OCI-LY1 (cell line): ENCODE measurements at regions not wholly inside any gene's neighbourhood (a gene's known extent, or its start where the extent isn't known, plus 50 kb on each side); places are given as distances from the start of the nearest gene placed in this dataset.

ENCODE experiments used
- H2AFZ ChIP-seq: fragments of 200-600 bp; sonication (generic), shearing (Covaris generic); 2 replicates; pipeline ENCODE4 v1.6.0; 2014; ENCODE audit warnings: antibody characterized with exemption, mild to moderate bottlenecking, low read length
- H3F3A ChIP-seq: fragments of 200-600 bp; sonication (generic), shearing (Covaris generic); 2 replicates; pipeline ENCODE4 v1.6.0; 2014; ENCODE audit warnings: mild to moderate bottlenecking, antibody characterized with exemption, low read length, moderate library complexity; ENCODE audit not compliant: insufficient read depth
- H3K27ac ChIP-seq: fragments of 200-600 bp; sonication (generic); 2 replicates; pipeline ENCODE4 v1.5.1; 2014; ENCODE audit warnings: low read length, mixed run types, mild to moderate bottlenecking, low read depth; ENCODE audit not compliant: poor library complexity, severe bottlenecking
- H3K27me3 ChIP-seq: fragments of 200-600 bp; sonication (generic); 2 replicates; pipeline ENCODE4 v1.6.0; 2014; ENCODE audit warnings: antibody characterized with exemption, mild to moderate bottlenecking, low read length, moderate library complexity; ENCODE audit not compliant: insufficient read depth
- H3K36me3 ChIP-seq: fragments of 200-600 bp; sonication (generic); 2 replicates; pipeline ENCODE4 v1.6.1; 2014; ENCODE audit warnings: mild to moderate bottlenecking, antibody characterized with exemption, low read length, moderate library complexity, mixed read lengths; ENCODE audit not compliant: insufficient read depth
- H3K4me1 ChIP-seq: fragments of 200-600 bp; sonication (generic); 2 replicates; pipeline ENCODE4 v1.5.1; 2014; ENCODE audit warnings: mild to moderate bottlenecking, low read length, moderate library complexity; ENCODE audit not compliant: insufficient read depth, severe bottlenecking
- H3K4me2 ChIP-seq: fragments of 200-600 bp; sonication (generic), shearing (Covaris generic); 2 replicates; pipeline ENCODE4 v1.6.1; 2014; ENCODE audit warnings: low read length
- H3K4me3 ChIP-seq: fragments of 200-600 bp; sonication (generic); 2 replicates; pipeline ENCODE4 v1.5.1; 2014; ENCODE audit warnings: low read length, low read depth, mild to moderate bottlenecking, mixed read lengths; ENCODE audit not compliant: poor library complexity, severe bottlenecking
- H3K79me2 ChIP-seq: fragments of 200-600 bp; shearing (Covaris generic); 2 replicates; pipeline ENCODE4 v1.6.1; 2016; ENCODE audit warnings: mixed run types, low read length, mixed read lengths; ENCODE audit not compliant: insufficient read depth
- H3K9ac ChIP-seq: fragments of 200-600 bp; sonication (generic), shearing (Covaris generic); 2 replicates; pipeline ENCODE4 v1.6.1; 2014; ENCODE audit warnings: mild to moderate bottlenecking, low read length, mixed read lengths
- H3K9me2 ChIP-seq: fragments of 200-600 bp; sonication (generic), shearing (Covaris generic); 2 replicates; pipeline ENCODE4 v1.6.1; 2014; ENCODE audit warnings: low read depth, mild to moderate bottlenecking, low read length, mixed read lengths
- H3K9me3 ChIP-seq: fragments of 200-600 bp; shearing (Covaris generic); 2 replicates; pipeline ENCODE4 v1.6.1; 2014; ENCODE audit warnings: low read length, mixed read lengths
- H4K20me1 ChIP-seq: fragments of 200-600 bp; sonication (generic), shearing (Covaris generic); 2 replicates; pipeline ENCODE4 v1.6.0; 2016; ENCODE audit warnings: mild to moderate bottlenecking, low read length; ENCODE audit not compliant: insufficient read depth
- EZH2 ChIP-seq: fragments of 200-600 bp; sonication (generic), shearing (Covaris generic); IDR thresholded peaks from 2 replicates; pipeline ENCODE4 v1.8.0; 2017; ENCODE audit warnings: borderline replicate concordance, mixed run types, mild to moderate bottlenecking, antibody characterized with exemption, low read length, moderate library complexity, mixed read lengths
- TF ChIP-seq, protein P1 (sequence below): fragments of 200-600 bp; sonication (generic), shearing (Covaris generic); IDR thresholded peaks from 2 replicates; pipeline ENCODE4 v1.5.1; 2017; ENCODE audit warnings: mild to moderate bottlenecking, antibody characterized with exemption, low read length, moderate library complexity, mixed read lengths

- H3K27me3 ChIP-seq, result no peaks in the 10 kb centered on the region
Measured at GRCh38 chr6:134449004-134449403, 131.1 kb upstream of the SGK1 start.

DNA sequence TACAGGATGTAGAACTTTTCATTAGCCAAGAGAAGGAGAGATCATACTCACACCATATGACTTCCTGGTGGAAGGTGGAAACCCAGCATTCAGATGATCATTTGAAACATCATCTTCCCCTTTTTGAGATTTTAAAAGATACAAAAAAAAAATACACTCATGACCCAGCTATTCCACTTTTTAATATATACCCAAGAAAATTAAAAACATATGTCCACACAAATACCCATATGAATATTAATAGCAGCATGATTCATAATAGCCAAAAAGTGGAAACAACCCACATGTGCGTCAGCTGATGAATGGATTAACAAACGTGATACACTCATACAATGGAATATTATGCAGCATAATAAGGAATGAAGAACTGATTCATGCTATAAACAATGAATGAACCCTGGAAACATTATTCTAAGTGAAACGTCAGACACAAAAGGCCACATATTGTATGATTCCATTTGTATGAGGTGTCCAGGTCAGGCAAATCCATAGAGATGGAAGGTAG, 130.0 kb upstream of the SGK1 start:
- Histone ChIP-seq H2AFZ (no peak overlapping the region), H3K9ac (no peak overlapping the region)
- no peak for TF ChIP-seq EZH2
- TF ChIP-seq, protein P1, sequence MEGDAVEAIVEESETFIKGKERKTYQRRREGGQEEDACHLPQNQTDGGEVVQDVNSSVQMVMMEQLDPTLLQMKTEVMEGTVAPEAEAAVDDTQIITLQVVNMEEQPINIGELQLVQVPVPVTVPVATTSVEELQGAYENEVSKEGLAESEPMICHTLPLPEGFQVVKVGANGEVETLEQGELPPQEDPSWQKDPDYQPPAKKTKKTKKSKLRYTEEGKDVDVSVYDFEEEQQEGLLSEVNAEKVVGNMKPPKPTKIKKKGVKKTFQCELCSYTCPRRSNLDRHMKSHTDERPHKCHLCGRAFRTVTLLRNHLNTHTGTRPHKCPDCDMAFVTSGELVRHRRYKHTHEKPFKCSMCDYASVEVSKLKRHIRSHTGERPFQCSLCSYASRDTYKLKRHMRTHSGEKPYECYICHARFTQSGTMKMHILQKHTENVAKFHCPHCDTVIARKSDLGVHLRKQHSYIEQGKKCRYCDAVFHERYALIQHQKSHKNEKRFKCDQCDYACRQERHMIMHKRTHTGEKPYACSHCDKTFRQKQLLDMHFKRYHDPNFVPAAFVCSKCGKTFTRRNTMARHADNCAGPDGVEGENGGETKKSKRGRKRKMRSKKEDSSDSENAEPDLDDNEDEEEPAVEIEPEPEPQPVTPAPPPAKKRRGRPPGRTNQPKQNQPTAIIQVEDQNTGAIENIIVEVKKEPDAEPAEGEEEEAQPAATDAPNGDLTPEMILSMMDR, result no peak

More at GRCh38 chr6:134449004-134449403, 131.1 kb upstream of the SGK1 start:
- Histone ChIP-seq H3K4me3 (no peak overlapping the region), H3F3A (no peaks in the 10 kb centered on the region), H3K9me3 (no peaks in the 10 kb centered on the region), H3K9ac (no peak overlapping the region), H3K79me2 (no peaks in the 10 kb centered on the region), H3K4me2 (no peak overlapping the region), H2AFZ (no peak overlapping the region), H3K27ac (no peak overlapping the region), H4K20me1 (no peaks in the 10 kb centered on the region), H3K36me3 (no peaks in the 10 kb centered on the region), H3K9me2 (no peaks in the 10 kb centered on the region), H3K4me1 (no peaks in the 10 kb centered on the region)
- no peak for TF ChIP-seq EZH2
- TF ChIP-seq, protein P1, result no peak

DNA sequence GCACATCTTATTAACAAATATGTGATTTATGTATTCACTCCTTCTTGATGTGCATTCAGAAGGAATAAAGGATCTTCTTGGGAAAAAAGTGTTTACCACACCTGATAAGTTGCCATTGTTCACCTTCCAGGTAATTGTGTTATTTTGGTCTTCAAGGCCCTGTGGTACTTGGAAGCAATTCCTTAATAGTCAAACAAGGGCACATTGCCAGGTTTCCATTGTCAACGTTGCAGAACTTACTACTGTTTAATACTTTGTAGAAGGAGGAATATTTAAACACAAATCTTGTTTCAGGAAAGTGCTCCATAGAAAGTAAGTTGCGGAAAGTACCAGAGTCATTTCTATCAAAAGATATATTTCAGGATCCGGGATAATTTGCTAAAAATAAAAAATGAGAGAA, 129.5 kb upstream of the SGK1 start:
- no peaks in the 10 kb centered on the region for H4K20me1 ChIP-seq
- no peaks in the 10 kb centered on the region for H3K36me3 ChIP-seq
- no peak overlapping the region for H3K9ac ChIP-seq
- no peaks in the 10 kb centered on the region for H3K9me3 ChIP-seq
- H3K4me2 ChIP-seq, result no peak overlapping the region
- H3K4me3 ChIP-seq, result no peak overlapping the region
- no peaks in the 10 kb centered on the region for H3K27me3 ChIP-seq
- H2AFZ ChIP-seq, result no peak overlapping the region
- no peaks in the 10 kb centered on the region for H3K9me2 ChIP-seq
- H3K4me1 ChIP-seq, result no peaks in the 10 kb centered on the region
- no peaks in the 10 kb centered on the region for H3F3A ChIP-seq
- H3K79me2 ChIP-seq, result no peaks in the 10 kb centered on the region
- H3K27ac ChIP-seq, result no peak overlapping the region
- TF ChIP-seq, protein P1, result no peak
- TF ChIP-seq EZH2, result no peak

More for the DNA sequence above, 130.0 kb upstream of the SGK1 start:
- H3K4me3 ChIP-seq, result no peak overlapping the region
- H4K20me1 ChIP-seq, result no peaks in the 10 kb centered on the region
- no peaks in the 10 kb centered on the region for H3K27me3 ChIP-seq
- no peaks in the 10 kb centered on the region for H3K9me2 ChIP-seq
- H3K4me1 ChIP-seq, result no peaks in the 10 kb centered on the region
- H3K9me3 ChIP-seq, result no peaks in the 10 kb centered on the region
- H3K4me2 ChIP-seq, result no peak overlapping the region
- no peaks in the 10 kb centered on the region for H3F3A ChIP-seq
- no peak overlapping the region for H3K27ac ChIP-seq
- no peaks in the 10 kb centered on the region for H3K79me2 ChIP-seq
- no peaks in the 10 kb centered on the region for H3K36me3 ChIP-seq
